Astrocyte (in vitro differentiated cells and primary cell): ENCODE measurements at regions not wholly inside any gene's neighbourhood (a gene's known extent, or its start where the extent isn't known, plus 50 kb on each side); places are given as distances from the start of the nearest gene placed in this dataset.

Experiments used
- EZH2 ChIP-seq: IDR thresholded peaks from 2 replicates; pipeline ENCODE4 v1.6.1; 2012; ENCODE audit warnings: mild to moderate bottlenecking, low read length, inconsistent platforms; ENCODE audit not compliant: insufficient read depth
- TF ChIP-seq, protein P1 (sequence below): IDR thresholded peaks from 2 replicates; pipeline ENCODE4 v1.5.1; 2011; ENCODE audit warnings: low read depth, mild to moderate bottlenecking, inconsistent platforms, low read length, moderate library complexity; ENCODE audit not compliant: insufficient read depth

DNA sequence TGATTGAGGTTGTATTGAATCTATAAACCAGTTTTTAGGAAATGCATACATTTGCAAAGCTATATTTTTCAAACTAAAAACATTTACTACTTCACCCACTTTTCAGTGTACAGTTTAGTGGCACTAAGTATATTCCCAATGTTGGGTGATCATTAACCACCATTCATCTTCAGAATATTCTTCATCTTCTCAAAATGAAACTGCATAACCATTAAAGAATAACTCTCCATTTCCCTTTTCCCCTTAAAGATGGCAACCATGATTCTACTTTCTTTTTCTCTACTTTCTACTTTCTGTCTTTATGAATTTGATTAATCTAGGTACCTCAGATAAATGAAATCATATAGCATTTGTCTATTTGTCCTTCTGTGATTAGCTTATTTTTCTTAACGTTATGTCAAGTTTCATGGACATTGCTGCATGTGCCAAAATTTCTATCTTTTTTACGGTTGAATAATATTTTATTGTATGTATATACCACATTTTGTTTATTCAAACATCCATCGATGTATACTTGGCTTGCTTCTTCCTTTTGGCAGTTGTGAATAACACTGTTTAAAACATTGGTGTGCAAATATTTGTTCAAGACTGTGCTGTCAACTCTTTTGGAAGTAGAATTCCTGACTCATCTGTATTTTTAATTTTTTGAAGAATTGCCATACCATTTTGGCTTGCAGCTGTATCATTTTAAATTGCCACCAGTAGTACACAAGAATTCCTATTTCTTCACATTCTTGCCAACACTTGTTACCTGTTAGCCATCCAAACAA, 104.9 kb downstream of the RPRM start:
- TF ChIP-seq, protein P1, sequence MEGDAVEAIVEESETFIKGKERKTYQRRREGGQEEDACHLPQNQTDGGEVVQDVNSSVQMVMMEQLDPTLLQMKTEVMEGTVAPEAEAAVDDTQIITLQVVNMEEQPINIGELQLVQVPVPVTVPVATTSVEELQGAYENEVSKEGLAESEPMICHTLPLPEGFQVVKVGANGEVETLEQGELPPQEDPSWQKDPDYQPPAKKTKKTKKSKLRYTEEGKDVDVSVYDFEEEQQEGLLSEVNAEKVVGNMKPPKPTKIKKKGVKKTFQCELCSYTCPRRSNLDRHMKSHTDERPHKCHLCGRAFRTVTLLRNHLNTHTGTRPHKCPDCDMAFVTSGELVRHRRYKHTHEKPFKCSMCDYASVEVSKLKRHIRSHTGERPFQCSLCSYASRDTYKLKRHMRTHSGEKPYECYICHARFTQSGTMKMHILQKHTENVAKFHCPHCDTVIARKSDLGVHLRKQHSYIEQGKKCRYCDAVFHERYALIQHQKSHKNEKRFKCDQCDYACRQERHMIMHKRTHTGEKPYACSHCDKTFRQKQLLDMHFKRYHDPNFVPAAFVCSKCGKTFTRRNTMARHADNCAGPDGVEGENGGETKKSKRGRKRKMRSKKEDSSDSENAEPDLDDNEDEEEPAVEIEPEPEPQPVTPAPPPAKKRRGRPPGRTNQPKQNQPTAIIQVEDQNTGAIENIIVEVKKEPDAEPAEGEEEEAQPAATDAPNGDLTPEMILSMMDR: no peak
- no peak for TF ChIP-seq EZH2
